OCI-M1 (cell line): ENCODE measurements at regions not wholly inside any gene's neighbourhood (a gene's known extent, or its start where the extent isn't known, plus 50 kb on each side); places are given as distances from the start of the nearest gene placed in this dataset.
"Not testable (repeated sequence)": the region's sequence is repeated elsewhere in the genome, so short reads cannot be mapped to it uniquely, and the experiment has no call there.

Source experiments
- DNase-seq: peaks from one replicate; lab custom pipeline; 2025; lab: John Stamatoyannopoulos, UW

DNA sequence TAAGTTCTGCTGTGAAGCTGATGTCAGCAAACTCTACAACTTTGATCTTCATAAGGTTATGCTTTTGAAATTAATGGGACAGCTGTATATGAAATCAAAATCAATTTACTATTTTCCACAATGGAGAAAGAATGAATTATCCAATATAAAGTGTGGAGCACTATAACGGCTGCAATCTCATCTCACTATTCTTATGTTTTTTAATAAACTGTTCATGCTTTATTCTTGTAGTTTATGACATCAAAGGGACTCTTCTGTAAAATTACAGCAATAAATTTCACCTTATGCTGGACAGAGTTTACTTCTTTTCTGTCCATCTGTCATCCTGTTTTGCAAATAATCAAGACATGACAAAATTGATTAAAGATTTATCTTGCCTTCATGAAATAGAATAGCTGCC is 192.5 kb downstream of the TECRL start:
- no peak for DNase-seq

DNA sequence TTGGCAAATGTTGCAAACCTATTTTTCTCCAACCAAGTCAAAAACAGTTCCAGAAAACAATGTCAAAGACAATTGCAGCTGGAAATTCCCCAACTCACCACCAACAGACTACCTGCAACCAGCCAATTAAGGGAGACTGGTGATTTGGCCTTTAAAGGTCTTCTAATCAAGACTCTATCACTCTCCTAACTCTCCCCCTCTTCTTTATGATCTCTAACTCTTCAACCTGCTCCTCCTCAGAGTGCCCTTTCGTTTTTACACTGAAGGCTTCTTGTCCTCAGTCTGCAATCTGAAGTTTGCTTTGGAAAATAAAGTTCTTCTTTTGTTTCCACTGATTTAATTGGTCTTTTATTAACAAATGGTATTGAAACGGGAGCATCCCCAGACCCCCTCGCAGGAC is 203.9 kb downstream of the TECRL start:
- no peak for DNase-seq

DNA sequence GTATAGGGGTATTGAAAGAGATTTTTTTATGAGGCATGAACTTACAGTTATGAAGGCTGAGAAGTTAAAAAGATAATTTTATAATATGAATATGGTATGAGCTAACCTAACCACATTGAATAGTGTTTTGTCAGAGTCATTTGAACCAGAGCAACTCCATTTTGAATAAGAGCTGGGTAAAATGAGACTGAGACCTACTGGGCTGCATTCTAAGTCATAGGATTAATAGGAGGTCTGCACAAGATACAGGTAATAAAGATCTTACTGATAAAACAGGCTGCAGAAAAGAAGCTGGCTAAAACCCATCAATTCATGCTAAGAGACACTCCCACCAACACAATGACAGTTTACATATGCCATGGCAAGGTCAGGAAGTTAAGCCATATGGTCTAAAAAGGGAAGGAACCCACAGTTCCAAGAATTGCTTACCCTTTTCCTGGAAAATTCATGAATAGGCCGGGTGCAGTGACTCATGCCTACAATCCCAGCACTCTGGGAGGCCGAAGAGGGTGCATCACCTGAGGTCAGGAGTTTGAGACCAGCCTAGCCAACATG is 209.2 kb downstream of the TECRL start:
- DNase-seq: peak; percentile 93

DNA sequence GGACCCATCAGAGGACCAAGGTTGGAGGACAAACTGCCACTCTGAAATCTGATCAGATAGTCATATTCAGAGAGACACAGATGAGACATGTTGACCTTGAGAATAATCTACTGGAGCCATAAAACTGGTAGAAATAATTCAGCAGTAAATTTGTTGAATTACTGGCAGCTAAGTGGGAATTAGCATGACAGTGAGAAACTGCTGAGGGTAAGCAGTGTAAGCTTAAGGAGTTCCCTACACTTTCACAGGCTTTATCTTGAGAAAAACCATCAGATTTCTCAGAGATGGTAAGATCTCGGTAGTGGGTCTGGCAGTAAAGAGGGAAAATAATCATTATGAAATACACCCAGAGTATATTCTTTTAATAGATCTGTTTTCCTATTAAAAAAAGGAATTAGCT is 213.7 kb downstream of the TECRL start:
- DNase-seq: no peak

DNA sequence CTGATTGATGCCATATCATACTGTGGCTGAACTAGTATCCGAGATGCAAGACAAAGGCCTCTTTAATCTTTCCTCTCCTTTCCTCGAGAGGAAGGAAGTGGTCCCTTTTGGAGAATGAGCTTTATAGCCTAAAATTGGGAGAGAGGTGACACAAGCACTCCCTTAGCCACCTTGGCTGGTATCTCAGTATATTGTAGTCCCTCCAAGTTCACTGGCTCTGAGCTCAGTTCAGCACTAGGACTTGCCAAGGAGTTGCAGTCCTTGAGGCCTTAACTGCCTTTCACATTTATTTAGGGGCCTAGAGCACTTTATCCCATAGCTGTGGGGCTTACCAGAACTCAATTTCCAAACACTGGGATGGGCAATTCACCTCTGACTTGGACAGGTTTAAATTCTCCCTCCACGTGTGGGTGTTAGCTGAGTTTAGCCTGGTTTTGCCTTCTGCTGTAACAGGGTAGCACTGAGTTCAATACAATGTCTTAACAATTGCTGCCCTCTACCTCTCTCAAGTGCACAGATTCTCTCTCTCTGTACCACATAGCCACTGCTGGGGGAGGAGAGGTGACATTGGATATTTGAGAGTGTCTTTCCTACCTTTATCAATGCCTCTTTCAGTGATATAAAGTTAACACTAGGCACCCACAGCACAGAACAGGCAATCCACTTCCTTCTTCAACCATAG is 216.4 kb downstream of the TECRL start:
- no peak for DNase-seq

DNA sequence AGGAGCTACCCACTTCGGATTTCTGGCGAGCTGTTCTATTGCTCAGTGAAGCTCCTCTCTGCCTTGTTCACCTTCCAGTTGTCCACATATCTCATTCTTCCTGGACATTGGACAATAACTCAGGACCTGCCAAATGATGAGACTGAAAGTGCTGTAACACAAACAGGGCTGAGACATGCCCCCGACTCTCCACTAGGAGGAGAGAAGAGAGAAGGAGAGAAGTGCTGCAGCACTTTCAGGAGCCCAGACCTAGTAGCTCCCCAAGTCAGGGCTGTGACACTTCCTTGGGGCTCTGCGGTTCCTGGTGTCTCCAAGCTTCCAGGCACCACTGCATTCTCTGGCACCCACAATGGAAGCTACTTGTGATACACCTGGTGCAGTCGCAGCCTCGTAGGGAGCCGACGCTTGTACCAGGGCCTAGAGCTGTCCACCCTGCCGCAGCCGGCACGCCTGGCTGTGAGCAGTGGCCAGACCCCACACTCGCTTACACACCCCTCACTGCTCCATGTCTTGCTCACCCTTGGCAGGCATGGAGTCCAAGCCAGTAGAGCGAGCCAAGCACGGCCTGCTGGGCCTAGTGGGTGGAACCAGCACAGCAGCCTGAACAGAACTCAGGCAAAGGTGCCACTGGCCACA is 234.9 kb downstream of the TECRL start:
- DNase-seq: no peak

DNA sequence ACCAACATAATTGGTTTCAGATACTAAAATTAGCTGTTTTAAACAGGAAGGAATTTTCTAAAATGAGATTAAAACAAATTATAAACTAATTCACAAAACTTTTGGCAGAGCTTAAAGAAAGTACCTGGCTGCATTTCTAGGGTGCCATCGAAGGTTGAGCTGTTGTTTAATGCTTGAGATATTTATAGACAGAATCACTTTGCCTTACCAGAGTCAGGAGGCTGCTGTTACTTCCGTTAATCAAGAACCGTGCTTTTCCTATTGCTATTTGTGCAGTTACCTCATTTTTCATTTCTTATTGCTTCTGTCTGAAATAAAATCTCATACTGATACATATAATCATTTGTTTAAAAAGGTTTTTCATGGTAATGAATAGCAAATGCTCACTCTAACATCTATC is 242.9 kb downstream of the TECRL start:
- DNase-seq: no peak

DNA sequence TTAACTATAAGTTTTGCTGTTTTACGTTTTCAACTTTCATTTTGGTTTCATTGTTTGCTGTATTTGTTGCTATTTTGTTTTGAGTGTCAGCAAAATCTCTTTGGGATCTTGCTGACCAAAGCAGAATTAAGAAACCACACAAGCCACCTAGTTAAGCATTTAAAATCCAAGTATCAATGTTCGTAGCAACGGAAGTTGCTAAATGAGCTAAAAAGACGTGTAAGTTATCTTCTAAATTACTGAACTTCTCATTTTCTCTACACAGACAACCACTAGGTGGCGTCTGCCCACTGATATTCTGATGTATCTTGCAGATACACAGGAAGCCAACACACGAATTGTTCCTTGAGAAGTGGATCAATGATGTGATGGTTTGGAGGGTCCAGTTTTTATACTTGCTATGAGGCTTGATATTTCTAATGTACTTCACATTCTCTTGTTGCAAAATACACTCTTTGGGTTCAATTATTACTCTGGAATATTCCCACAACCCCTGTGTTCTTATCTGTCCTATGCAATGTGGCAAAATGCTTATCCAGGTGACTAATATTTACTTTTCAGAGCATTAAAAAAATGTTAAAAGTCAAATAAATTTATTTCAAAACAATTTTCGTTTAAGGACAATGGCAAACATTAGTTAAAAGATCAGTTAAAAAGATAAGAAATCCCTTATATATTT is 250.5 kb downstream of the TECRL start:
- DNase-seq: peak; percentile 91

DNA sequence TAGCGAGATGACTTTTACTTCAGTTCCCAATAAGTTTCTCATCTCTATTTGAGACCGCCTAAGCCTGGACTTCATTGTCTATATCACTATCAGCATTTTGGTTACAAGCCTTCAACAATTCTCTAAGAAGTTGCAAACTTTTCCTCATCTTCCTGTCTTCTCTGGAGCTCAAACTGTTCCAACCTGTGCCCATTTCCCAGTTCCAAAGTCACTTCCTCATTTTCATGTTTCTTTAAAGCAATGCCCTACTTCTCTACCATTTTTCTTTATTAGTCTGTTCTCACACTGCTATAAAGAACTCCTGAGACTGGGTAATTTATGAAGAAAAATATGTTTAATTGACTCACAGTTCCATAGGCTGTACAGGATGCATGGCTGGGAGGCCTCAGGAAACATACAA is 251.9 kb downstream of the TECRL start:
- no peak for DNase-seq

DNA sequence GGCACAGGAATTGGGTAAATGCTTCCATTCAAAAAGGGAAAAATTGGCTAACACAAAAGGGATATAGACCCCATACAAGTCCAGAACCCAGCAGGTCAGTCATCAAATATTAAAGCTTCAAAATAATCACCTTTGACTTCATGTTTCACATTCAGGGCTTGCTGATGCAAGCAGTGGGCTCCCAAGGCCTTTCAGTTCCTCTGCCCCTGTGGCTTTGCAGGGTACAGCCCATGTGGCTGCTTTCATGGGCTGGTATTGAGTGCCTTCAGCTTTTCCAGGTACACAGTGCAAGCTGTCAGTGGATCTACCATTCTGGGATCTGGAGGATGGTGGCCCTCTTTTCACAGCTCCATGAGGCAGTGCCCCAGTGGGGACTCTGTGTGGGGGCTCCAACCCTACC is 253.0 kb downstream of the TECRL start:
- DNase-seq: no peak

DNA sequence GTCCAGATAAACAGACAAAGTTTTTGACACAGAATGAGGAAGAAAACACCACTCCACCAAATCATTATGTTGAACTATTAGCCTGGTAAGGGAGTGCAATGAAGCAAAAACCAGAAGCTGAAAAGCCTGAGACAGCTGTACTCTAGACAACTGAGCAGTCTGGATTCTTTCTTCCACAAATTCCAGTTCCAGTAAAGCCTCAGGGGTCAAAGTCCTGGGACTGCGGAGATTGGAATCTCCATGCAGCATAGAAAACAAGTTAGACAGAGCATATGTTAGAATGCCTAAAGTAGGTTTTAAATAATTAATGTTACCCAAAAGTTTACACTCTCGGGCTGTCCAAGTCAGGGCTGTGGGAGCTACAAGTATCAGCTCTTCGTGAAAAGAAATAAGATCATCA is 263.2 kb downstream of the TECRL start:
- no peak for DNase-seq

DNA sequence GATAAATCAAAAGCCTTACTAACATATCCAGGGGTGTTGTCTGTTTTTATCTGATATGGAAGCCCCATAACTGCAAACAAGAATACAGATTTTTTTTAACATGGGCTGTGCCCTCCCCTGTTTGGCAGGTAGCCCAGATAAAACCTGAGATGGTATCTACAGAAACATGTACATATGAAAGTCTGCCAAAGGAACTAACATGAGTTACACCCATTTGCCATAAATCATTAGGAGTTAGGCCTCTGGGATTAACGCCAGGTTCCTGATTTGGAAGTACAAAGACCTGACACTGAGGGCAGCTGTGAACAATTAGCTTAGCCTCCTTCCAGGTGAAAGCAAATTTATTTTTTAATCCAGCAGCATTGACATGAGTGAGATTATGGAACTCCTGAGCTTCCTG is 264.3 kb downstream of the TECRL start:
- DNase-seq: no peak

DNA sequence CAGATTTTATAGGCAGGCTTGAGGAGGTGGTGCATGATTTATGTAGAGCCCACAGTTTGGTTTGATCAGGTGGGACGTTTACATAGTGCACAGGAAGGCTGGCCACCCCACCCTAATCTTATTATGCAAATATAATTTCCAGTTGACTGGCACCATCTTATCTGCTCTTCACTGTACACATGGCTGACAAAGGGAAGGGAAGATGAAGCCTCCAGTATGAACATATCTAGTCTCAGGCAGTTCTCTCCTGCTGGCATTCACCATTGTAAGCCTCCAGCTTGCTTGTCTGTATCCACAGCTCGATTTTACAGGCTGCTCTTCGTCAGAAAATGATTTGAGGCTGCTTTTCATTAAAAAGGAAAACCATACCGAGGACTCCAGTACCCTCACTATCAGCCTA is 278.3 kb downstream of the TECRL start:
- no peak for DNase-seq

DNA sequence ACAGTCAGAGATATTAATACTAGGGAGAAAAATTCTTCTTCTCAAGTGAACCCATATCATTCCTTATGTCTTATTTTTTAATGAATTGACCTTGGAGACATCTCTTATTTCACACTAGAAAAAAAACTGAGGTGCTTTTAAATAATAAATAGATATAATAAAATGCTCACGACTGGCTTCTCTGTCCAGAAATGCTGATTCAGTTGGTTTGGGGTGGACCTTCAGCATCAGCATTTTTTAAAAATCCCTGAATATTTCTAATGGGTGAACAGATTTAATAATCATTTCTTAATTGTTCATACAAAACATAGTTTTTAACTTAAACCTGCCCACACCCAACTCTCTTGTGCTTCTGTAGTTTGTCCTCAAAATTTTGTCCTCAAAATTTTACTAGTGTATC is 283.9 kb downstream of the TECRL start:
- DNase-seq: no peak

DNA sequence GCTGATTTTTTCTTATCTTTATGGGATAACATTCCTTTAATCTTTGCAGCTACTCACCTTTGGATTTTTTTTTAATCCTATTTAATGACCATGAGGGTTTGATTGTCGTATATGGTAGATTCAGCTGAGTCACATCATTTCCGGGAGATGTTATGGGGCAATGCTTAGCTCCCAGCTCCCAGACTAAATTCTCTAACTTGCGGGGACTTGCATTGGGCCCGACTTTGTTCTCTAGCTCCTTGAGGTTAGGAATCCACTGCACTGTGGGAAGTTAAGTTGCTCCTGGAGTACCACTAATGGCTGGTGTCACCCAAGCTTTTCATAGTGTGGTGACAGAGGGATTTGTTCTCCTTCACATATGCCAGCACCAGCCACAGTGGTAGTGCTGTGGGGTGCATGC is 287.4 kb downstream of the TECRL start:
- no peak for DNase-seq

DNA sequence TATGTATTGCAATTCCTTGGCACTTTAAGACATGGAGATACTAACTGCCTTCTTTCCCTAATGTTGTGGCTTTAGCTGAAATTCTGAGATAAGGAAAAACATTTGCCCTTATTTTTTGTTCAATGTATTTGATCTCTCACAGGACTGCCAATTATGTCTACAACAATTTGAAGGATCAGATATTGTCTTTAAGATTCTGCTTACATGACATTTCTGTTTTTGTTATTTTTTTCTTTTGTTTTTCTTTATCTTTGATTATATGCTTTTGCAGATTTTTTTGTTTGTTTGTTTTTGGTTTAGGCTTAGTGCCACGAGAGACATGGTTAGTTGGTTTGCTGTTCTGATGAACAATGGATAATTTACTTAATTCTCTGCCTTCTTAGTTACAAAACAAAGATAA is 303.3 kb downstream of the TECRL start:
- DNase-seq: peak; percentile 48

DNA sequence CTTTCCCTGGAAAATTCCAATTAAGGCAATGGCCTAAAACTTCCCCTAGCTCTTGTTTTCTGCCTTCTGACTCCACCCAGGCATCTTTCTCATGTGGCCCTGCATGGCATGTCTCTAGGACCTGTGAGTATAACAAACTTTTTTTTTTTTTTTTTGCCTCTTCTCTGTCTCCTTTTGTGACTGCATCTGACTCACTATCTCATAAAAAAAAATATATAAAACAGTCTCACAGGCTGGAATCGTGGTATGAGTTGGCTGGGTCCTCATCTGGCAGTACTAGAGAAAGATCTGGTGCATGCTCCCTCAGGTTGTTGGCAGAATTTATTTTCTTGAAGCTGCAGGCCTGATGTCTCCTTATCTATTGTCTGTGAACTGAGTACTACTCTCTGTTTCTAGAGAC is 313.9 kb downstream of the TECRL start:
- peak; percentile 32 for DNase-seq

DNA sequence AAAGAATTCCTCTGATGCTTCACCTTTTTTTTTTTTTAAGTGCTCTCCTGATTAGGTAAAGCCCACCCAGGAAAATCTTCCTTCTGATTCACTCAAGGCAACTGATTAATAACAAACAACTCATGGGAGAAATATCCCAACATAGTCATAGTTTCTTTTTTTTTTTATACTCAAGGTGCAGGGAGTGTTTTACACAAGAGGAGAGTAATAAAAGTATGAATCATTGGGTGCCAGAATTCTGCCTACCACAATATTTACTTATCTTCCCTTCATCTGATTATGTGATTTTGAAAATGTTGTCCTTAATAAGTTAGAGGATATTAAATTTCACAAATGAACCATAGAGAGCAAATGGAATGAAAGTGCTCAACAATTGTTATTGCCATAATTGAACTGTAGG is 329.9 kb downstream of the TECRL start:
- DNase-seq: no peak

DNA sequence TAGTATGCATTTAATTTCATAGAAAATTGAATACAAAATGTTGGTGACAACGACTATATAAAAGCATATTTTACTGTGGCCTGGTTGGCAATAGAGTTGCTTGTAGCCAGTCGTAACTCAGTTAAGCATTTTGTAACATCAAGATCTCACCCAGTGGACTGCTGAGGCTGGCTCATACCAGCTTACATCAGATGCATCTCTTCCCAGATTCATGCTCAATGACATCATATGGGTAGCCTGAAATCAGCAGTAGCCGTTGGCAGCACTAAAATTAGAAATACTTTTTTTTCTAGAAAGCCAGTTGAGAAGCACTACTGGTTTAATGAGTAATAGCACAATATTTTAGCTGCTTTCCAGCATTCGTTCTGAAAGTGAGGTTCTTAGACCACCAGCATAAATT is 341.2 kb downstream of the TECRL start:
- no peak for DNase-seq

DNA sequence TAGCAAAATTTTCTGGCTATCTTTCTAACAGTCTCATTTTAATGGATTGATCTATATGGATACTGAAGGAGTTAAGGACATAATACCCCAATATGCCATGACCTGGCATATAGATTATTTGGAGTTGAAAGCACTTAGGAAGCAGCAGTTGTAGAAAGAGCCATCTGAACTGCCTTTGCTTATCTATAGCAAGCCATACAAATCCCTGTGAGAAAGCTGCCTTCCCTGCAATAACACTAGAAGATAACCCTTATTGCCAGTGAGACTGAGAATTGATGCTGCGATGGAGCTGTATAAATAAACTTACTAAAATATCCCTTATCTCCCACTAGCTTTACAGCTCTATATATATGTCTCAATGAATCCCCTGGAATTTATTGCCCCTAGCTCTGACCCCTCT is 346.3 kb downstream of the TECRL start:
- peak; percentile 30 for DNase-seq

DNA sequence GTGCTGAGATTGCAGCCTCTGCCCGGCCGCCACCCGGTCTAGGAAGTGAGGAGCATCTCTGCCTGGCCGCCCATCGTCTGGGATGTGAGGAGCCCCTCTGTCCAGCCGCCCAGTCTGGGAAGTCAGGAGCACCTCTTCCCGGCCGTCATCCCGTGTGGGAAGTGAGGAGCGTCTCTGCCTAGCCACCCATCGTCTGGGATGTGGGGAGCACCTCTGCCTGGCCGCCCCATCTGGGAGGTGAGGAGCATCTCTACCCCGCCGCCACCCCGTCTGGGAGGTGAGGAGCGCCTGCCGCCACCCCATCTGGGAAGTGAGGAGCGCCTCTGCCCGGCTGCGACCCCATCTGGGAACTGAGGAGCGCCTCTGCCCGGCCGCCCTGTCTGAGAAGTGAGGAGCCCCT is 372.2 kb downstream of the TECRL start:
- DNase-seq: not testable (repeated sequence)

DNA sequence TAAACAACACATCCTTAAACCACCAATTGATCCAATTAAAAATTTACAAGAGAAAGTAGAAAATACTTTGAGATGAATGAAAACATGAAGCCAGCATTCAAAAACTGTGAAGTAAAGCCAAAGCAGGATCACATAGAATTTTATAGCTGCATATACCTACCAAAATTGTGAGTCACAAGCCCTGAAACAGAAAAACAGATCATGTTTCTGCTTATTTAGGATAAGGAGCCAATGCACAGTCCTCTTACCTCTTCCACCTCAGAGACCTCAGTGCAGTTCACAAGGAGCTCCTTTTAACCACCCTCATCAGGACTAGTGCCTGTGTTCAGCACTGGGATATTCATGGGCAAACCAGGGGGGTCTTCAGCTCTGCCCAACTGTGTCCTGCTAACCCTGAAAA is 386.7 kb downstream of the TECRL start:
- DNase-seq: no peak

DNA sequence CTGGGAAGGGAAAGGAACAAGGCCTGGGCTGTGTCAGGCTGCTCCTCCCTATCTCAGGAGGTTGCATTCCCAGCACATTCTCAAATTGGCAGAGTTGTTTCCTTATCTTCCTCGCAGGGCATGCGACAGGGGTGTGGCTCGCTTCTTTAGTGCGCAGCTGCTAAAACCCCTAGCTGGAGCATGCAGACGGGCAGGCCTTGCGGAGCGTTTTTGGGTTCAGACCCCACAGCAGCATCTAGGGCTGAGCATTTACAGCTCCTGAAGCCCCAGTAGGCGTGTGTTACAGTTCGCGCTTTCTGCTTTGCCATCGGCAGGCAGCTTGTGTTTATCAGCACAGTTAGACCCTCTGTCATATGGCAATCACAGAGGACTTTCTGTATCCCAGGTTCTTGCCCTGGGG is 392.4 kb downstream of the TECRL start:
- no peak for DNase-seq
